HG03460 (cell line): ENCODE measurements at regions not wholly inside any gene's neighbourhood (a gene's known extent, or its start where the extent isn't known, plus 50 kb on each side); places are given as distances from the start of the nearest gene placed in this dataset.

Experiments
- ATAC-seq: cut with Tn5 transposase; IDR thresholded peaks from one replicate; pipeline ENCODE4 v1.9.1; 2021; ENCODE audit not compliant: unreplicated experiment

- ATAC-seq, result no peak
These were observed 477.1 kb upstream of the SGCG start for GRCh38 chr13:22703601-22704209.

DNA sequence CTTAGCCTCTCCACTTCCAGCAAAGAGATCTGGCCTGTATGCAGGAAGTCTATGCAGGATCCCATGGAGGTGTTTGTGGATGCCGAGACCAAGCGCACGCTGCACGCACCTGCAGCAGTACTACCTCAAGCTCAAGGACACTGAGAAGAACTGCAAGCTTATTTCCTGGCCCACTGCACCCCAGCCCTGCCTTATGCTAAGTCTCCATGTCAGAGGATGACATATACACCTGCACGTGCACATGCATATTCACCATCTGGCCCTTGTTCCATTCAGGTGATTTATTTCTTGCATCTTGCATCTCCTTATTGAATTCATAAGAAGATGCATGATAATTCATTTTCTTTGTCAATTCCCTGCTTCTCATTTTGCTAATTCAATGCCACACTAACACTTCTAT is 472.8 kb upstream of the SGCG start:
- ATAC-seq, result no peak

- ATAC-seq, result no peak
These were observed 463.7 kb upstream of the SGCG start for GRCh38 chr13:22717036-22717435.

- no peak for ATAC-seq
These were observed 454.1 kb upstream of the SGCG start for GRCh38 chr13:22726726-22727125.

DNA sequence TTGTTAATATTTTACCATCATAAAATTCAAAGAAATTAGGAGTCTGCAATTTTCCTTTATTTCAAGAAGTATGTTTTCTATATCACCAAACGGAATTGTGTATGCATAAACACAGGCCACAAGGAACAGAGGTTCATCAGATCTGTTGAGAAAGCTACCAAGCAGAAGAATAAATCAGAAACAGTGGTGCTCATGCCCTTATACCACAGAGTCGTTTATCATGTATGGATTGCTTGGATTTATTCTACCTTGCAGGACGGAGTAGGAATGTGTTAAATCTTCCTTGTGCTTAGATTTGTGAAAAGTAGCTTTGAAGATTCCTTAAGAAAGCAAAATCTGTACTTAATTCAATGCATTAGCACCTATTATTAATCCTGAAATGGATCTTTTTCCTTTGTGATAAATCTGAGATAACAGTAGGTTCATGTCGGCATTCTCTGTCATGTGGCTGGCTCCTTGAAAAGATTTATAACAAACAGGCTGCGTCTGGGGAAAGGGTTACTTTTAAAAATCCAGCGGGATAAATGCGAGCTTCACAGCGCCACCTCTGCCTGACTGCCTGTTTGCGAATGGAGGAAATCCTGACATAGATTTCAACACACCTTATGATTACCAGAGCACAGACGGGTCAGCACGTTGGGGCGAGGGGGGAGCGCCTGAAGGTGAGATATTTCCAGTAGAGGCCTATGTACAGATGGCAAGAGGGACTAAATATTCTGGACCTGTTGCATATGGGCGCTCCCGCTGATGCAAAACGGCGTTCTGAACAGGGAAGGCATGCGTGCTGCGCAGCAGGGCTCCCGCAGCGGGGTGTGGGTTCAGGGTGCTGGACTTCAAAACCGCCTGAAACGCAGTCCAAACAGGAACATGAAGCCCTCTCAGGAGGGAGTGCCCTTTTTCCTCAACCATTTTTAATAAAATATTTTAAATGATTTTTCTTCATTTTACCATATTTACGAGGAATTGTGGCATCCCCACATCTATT is 445.5 kb upstream of the SGCG start:
- no peak for ATAC-seq

DNA sequence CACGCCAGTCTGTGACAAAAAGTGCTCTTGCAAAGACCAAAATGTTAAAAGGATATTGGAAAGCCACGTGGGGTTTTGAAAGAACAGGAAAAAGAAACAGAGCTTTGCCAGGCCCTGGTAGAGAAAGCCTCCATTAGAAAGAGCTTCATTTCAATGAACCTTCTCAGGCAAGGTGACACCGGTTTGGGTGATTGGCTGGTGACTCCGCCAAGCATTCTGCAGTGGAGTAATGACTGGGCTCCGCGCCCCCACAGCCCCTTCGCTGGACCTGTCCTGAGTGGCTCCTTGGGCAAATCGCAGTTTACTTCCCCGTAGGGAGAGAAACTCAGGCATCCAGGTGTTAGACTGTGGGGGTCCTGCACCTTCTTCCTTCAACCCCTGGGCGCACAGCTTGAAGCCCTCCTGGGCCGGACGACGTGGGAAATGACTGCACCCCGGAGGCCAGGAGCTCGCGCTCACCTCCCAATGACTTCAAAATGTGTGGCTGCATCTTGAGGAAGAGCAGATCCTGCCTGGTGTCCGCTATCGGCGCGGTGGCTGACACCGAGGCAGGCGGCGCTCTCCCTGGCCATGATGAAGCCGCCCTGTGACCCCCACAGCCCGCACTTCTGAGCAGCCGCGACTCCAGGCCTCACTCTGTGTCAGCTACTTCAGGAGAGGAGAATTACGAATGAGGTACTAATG is 444.6 kb upstream of the SGCG start:
- ATAC-seq, result no peak

GRCh38 chr13:22736768-22737092 is 444.0 kb upstream of the SGCG start:
- no peak for ATAC-seq

- ATAC-seq, result no peak
These were observed 442.4 kb upstream of the SGCG start for GRCh38 chr13:22738357-22738756.

DNA sequence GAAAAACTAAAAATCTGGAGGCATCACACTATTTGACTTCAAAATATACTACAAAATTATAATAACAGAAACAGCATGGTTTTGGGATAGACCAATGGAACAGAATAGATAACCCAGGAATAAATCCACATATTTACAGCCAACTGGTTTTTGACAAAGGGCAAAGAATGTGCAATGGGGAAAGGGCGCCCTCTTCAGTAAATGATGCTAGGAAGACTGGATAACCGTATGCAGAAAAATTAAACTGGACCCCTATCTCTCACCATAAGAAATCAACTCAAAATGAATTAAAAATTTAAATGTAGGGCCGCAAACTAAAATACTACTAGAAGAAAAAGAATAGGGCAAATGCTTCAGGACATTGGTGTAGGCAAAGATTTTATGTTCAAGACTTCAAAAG is 440.5 kb upstream of the SGCG start:
- no peak for ATAC-seq

GRCh38 chr13:22744688-22745452 is 435.9 kb upstream of the SGCG start:
- ATAC-seq, result no peak

GRCh38 chr13:22748866-22749577 is 431.8 kb upstream of the SGCG start:
- ATAC-seq, result no peak

DNA sequence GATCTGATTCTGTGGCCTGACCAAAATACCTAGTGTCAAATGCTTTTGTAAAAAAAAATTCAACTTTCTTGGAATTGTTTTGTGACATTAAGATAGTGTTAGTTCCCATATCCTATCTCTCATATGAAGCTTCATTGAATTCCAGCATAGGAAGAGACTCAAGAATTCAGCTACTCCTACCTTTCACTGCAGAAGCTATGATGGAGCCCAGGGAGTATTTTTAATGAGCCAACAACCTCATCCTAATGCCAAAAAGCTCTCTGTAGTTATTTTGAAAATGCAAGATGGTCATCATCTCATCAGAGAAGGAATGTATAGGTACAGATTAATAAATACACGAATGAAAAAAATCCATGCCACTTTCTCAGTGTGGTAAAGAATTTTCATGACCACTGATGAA is 431.2 kb upstream of the SGCG start:
- no peak for ATAC-seq

DNA sequence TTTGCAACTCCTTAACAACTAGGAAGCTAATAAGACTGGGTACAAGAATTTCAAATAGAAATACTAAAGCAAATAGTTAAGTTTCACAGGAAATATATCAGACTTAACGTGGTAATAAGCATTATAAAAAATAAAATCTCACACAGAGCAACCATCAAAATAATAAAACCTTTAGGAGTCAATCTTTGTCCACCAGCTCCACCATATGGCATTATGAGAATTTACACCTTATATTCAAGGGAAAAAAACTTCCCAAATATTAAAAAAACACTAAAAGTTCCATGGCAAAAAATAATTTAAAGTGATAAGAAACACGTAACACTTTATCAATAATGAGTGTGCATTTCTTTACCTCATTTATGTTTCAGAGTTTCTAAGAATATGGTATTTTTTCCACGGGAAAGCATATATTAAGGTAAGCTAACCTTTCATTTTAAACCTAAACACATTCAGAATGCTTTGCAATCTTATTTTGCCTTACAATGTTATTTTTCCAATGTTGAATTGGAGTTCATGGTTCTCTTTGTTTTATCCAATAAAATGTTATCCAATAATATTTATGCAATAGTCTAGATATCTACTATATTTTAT is 423.2 kb upstream of the SGCG start:
- ATAC-seq, result no peak

DNA sequence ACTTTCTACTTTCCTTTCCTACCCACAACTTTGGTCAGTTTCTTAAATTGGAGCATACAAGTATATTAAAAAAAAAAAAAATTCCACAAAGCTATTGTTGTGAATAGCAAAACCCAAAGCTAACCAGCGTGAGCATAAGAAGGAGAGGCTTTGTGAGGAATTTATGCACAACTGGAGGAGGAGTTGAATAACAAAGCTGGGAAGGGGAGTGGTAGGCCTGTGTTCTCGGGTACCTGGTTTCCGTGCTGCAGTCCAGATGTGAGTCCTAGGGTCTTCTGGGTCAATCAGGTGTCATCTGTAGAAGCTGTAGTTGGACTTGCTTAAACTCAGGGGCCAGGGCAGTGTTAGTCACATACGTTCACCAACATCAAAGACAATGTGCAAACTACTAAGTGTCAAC is 422.5 kb upstream of the SGCG start:
- no peak for ATAC-seq

DNA sequence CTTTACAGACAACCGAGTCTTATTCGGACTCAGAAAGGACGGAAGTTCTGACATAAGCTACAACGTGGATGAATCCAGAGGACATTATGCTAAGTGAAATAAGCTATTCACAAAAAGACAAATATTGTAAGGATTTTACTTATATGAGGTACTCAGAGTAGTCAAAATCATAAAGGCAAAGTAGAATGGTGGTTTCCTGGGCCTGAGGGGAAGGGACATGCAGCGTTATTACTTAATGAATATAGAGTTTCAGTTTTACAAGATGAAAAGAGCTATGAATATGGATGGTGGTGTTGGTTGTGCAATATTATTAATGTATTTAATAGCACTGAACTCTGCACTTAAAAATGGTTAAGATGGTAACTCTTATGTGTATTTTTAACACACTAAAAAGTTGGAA is 419.1 kb upstream of the SGCG start:
- ATAC-seq, result no peak

GRCh38 chr13:22765547-22765946 is 415.2 kb upstream of the SGCG start:
- ATAC-seq, result no peak

- ATAC-seq, result no peak
These were observed 409.9 kb upstream of the SGCG start for GRCh38 chr13:22770891-22771290.

DNA sequence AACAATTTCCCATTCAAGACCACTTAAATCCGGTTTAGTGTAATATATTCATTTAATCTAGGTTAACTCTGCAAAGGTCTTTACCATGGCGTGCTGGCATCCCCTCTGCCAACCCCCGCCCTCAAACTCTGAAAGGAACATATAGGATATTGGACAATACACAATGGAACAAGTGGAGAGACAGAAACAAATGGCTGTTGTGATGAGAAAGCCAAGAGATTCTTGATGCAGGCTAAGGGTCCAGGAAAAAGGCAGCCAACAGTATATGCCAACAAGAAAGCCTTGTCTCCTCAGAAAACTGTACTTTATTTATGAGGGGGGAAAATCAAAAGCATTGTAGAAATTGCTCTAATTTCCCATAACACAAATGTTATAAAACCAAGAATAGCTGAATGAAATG is 407.3 kb upstream of the SGCG start:
- ATAC-seq, result no peak

- no peak for ATAC-seq
These were observed 404.2 kb upstream of the SGCG start for GRCh38 chr13:22776394-22777186.
